Amygdala (tissue), 56 donors: ENCODE measurements at regions not wholly inside any gene's neighbourhood (a gene's known extent, or its start where the extent isn't known, plus 50 kb on each side); places are given as distances from the start of the nearest gene placed in this dataset.
"Not testable (repeated sequence)": the region's sequence is repeated elsewhere in the genome, so short reads cannot be mapped to it uniquely, and the experiment has no call there.

Experiments
- DNase-seq, 56 donors: peaks; one replicate each; lab custom pipeline; 2025; lab: John Stamatoyannopoulos, UW

DNA sequence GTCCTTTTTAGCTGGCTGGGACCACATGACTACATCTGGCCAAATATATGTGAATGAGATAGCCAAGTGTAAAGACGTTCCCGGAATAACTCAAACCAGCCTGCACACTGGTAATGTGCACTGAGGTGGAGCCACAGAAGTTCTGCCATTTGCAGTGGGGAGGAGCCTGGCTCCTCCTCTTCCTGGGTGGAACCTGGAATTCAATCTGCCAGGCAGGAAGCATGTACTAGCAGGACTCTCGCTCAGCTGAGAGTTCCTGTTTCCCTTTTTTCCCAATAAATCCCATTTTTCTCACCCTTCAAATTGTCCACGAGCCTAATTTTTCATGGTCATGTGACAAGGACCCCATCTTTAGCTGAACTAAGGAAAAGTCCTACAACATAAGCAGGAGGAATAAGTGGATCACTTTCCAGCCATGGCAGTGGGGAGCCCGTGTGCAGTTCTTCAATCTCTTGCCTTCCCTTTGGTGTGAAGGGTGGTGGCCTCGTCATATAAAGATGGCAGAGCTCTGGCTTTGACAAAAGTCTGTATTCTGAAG is 183.2 kb downstream of the UXS1 start:
- no peak for DNase-seq

DNA sequence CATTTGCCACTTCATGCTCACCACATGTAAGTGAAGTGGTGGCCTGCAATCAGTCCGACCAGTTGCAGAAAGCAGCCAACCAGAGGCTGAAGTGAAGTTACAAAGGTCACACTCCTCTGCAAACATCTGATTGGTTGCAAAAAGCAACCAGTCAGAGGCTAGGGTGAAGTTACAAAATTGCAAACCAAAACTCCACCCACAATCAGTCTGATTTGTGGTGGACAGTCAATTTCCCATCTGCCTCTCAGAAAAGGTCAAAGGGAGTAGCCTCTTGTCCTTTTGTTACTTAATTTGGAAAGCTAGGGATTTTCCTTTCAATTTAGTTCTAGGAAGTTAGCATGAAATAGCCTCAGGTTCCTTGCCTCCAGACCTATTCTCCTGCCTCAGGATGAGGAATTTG is 185.0 kb downstream of the UXS1 start:
- no peak for DNase-seq

DNA sequence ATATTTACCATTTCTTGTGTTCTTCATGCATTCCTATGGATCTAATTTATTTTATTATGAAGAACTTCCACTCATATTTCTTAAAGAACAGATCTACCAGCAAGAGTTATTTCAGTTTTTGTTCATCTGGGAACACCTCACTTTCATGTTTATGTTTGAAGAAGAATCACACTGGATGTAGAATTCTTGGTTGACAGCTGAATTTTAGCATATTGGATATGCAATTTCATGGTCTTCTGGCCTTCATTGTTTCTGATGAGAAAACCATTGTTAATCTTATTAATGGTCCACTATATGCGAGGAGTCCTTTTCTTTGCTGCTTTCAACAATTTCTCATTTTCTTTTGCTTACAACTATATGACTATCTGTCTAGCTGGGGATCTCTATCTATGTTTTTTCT is 189.2 kb downstream of the UXS1 start:
- no peak for DNase-seq

DNA sequence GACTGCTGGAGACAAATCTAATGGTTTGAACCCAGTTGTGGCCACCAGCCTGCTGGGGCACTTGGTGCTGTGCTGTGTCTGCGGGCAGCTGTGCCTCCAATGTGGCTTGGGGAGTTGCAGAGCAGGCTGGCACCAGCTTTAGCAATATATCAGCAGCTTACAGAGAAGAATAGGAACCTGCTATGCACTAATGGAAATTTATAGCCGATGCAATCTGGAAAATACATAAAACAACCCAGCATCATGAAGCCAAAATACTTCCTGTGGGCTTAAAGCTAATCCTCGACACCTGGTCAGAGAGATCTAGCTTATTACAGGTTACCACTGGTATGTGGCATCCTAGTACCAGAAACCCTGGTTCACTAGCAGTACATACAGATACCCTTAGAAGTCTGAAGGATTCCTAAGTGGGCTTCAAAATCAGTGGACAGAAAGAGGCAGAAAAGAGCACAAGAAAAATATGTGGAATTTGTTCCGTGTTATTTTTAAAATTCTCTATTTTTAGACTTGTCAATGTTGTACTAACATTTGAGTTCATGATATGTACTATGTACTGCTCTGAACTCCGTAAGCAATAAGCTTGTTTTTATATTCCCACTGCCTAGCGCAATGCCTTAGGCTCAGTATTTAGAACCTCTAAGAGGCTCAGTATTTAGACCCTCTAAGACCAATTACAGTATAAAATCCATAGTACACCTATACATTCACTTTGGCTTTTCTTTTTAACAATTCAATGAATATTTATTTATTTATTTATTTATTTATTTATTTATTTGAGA is 194.7 kb downstream of the UXS1 start:
- DNase-seq, result no peak

DNA sequence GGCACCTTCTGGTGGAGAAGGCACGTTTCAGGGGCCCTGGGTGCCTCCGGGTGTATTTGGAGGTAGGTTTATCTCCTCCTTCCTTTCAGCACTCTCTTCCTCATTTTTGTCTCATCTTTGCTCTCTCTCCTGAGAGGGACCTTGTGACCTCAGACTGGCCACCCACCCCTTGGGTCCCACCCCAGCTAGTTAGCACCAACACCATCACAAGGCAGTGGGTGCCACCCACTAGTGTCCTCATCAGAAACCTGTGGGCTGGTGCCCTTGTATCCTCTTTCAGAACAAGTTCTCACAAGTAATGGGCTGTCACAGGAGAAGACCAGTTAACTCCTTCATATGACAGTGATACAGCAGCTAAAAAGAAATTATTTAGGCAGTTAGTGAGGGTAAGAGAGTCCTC is 196.4 kb downstream of the UXS1 start:
- DNase-seq, result no peak

DNA sequence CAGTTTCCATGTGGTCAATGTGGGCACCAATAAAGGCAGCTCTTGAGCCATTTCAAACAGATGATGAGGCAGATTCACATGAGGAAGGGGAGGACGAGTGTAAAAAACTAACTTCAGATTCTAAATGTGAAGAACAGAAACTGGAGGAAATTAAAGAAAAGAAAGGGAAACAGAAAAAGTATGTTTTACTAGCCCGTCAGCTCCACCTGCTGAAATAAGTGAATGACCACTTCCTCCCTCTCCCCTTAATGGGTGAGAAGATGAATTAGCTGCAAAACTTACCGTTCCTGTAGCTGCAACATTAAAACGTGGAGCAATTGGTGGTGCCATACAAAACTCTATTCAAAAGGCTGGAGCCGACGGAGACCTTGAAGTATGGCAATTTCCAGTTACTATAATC is 203.5 kb downstream of the UXS1 start:
- no peak for DNase-seq

DNA sequence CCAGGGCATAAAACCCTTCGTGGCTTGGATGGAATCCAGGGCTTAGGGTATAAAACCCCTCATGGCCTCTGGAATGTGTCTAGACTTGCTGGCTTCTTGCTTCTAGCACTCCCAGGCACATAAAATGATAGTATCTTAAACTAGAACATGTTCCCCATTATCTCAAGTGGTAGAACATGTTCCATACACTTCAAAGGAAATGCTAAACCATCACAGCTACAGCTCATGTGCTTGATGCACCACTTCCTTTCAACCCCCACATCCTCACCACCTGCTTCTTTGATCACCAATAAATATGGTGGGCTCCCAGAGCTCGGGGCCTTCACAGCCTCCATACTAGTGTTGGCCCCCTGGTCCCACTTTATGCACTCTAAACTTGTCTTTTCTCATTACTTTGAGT is 204.3 kb downstream of the UXS1 start:
- not testable (repeated sequence) for DNase-seq

DNA sequence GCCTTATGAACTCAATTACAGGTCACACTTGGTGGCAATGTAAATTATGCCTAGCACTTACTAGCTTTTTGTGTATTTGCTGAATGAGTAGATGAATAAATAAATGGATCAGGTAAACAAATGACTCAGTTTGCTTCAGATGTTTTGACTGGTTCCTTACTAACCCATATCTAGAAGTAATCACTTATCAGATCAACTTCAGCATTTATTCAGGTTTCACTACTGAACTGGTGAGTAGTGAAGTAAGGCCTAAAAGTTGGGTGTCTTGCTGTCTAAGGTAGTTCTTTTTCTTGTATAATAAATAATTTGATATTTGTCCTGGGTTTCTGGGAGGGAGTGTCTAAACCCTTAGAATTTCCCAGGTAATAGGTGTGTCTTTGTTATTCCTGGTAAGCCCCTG is 205.0 kb downstream of the UXS1 start:
- no peak for DNase-seq

DNA sequence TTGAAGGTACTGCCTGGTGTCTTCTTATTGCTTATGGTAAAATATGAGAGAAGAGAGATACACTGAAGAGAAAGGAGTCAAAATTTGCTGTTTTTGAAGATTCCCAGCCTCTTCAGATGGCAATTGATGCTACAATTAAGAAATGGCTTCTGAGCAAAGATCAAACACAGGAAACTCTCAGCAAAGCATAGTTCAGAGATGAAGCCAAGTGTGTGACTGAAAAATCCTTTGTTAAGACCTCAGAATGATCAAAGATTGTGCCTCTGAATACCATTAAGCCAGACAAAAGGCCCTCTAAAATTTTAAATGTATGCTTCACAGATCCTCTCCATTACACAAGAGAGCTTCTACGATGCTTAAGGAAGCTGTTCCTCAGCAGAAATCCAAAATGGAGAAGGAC is 216.3 kb downstream of the UXS1 start:
- DNase-seq, result no peak

DNA sequence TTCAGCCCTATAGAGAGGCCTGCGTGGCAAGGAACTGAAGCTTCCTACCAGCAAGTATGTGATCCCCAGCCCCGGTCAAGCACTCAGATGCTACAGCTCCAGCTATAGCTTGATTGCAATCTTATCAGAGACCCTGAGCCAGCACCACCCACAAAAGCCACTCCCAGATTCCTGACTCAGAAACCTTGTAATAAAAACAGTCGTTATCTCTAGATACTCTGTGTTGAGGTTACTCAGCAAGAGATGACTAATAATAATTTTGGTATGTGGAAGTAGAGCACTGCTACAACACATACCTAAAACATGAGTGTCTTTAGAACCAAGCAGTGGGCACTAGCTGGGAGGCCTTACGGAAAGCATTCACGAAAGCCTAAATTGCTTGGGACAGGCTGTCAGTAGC is 216.9 kb downstream of the UXS1 start:
- no peak for DNase-seq

DNA sequence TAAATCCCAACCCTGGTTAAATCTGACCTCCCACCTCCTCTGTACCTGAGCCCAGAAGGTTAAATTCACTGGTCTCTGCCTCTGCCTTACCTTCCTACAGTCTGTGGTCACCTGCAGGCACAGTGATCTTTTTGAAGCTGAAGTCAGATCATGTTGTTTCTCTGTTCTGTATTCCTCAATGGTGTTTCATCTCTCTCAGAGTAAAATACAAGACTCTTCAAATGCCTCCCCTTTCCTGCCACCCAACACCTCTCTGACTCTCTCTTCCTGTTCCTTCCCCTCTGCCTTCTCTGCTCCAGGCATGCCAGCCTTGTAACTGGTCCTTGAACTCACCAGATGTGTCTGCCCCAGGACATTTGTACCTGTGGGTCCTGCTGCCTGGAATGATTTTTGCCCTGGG is 219.3 kb downstream of the UXS1 start:
- DNase-seq, result no peak

DNA sequence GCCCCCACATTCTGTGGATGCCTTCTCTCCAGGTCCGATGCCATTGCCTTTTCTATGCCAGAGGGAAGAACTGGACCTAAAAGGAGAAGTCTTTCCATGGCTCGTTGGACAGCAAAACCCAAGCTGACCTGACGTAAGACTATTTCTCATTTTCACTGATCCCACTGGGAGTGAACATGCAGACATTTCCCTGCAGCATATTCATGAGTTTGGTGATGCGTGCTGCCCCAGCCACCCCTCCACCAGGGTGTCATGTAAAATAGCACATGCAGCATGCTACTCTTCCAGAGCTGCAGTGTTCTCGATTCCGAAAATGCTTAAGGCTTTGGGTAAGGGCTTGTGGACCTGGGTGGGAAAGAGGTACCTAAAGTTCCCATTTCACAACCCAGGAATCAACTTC is 221.2 kb downstream of the UXS1 start:
- no peak for DNase-seq

DNA sequence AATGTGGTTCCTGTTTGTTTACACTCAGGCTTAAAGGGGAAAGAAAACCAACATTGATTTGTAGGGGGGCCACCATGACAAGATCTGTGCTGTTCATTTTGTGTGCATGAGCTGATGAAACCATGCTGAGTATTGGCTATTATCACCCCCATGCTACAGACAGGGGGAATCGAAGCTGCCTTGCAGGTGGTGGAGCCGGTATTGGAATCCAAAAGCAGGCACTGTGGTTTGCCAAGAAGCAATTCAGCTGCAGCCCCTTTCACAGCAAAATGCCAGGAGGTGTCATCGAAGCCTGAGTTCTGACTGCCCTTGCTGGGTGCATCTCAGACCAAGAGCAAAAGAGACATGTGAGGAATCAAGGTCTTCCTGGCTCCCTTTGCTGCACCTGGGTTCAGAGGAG is 221.9 kb downstream of the UXS1 start:
- DNase-seq, result no peak

DNA sequence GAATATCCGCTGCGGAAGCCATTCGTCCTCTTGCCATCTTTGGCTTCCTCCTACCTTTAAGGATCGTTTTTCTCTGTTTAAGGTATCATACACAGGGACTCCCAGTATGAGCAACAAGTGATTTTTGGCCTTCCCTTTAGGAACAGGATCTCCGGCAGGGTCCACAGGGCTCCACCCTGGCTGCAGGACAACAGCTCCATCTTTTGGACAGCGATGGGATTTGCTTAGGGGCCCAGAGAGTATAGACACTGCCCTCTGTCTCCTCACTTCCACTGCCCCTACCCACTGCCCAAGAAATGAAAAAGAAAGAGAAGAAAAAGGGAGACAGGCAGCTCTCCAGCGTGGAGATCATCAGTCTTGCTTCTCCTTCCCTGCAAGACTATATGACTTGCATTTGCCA is 224.5 kb downstream of the UXS1 start:
- no peak for DNase-seq

DNA sequence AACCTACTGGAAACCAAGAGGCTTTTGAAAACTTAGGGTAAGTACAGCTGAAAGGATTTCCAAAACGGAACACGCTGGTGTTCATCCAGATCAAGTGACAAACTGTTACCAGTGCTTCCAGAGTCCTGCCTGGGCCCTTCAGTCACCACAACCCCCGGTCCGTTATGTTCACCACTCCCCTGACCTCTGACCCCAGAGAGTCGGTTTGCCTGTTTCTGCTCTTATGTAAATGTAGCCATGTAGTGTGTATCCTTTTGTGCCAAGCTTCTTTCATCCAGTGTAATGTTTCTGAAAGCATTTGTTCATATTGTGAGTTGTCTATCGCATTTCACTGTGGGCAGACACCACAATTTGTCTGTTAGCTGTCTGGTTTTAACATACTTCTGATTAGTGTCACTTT is 217.5 kb downstream of the NCK2 start:
- DNase-seq, result no peak

DNA sequence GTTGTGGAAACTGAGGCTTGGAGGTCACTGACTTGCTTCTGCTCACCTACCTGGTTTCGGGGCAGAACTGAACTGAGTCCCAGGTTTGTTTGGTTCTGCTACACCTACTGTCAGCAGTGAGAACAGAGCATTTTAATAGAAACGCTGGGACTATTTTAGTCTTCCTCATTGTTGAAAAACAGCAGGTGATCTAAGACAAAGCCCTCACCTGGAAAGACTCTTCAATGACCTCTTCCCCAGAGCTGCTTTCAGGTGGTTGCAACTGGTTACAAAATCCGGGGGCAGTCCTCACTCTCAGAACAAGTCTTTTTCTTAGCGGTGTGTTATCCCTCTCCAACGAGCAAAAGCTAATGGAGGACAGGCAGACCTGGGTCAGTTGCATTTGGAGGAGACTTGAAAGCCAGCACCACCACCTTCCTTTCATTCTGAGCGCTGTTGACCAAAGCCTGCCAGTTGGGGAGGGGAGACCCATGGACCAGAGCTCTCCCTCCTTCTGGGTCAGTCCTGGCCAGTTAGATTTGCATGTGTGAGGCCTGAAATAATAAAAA is 217.0 kb downstream of the NCK2 start:
- DNase-seq, result no peak

DNA sequence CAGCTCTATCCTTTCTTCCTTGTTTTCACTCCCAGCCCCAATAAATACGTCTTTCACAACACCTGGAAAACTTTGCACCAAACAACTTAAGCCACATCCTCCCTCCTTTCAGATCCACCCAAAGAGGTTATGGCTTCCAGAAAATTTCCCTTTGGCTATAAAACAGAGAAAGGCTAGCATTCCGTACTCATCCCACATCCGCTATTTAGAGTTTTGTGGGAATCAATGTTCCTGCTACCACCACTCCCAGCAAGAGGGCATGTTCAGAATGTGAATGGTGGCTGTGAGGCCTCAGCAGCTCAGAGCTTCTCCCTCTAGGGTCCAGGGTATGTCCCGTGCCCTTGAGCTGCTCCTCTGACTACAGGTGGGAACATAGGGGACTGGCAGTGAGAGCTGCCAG is 214.6 kb downstream of the NCK2 start:
- DNase-seq, result no peak

DNA sequence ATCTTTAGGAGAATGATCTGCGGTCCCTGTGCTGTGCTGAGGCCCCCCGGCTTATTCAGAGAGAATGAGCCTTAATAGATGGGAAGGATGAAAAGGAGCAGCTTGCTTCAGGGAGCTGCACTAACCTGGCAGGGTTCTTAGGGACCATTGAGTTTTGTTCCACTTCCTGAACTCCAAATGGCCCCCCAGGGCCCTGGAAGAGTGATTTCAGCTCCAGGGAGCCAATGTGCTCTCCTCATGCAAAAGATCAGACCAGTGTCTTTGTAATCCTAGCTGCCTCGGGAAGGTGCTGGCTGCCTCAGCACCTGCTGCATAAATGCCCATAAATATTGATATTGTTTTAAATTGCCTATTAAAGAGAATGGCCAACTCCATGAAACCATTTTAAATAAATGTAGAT is 210.2 kb downstream of the NCK2 start:
- no peak for DNase-seq

DNA sequence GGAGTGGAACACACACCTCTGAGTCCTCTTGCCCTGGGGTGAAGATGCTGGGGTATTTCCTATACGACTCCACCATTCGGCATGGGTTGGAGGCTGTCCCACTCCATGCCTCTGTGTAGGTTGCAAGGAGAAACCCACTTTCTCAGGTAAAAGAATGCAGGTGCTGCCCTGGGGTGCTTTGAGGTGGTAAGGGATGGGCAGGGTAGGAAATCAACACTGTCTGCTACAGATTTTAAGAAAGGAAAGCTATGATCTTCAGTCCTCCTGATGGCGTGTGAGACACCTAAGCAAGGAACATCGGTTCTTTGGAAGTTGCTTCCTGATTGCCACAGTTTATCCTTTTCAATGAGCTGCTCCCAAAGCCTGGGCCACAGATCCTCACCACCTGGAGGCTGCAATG is 209.2 kb downstream of the NCK2 start:
- no peak for DNase-seq

DNA sequence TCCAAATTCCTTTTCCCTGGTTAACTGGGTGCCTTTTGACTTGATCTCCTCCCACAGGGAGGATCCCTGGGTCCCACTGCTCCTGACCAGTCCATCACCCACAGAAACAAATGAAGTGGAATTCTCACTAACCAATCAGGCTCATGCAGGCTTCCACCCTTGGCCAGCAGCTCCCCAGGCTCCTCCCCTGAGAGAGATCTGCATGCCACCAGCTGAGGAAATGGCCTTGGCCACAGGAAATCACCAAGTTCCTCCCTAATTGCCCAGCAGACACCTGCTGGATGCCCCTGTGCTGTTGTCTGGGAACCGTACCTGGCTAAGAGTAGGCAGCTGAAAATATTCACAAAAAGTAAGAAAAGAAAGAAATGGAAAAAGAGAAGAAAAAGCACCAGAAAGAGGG is 207.4 kb downstream of the NCK2 start:
- DNase-seq, result no peak

DNA sequence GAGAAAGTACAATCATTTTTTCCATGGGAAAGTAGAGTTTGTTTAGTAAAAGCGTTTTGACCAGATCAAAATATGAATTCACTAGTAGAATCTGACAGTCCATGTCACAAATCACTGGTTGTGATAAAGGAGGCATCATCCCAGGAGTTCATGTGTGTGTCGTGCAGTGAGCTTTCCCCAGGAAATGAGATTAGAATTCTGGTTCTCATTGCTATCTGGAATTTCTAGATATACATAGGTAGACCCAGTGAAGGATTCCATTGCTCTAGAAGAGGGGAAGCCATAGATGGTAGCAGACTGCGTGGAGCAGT is 206.6 kb downstream of the NCK2 start:
- DNase-seq, result no peak

DNA sequence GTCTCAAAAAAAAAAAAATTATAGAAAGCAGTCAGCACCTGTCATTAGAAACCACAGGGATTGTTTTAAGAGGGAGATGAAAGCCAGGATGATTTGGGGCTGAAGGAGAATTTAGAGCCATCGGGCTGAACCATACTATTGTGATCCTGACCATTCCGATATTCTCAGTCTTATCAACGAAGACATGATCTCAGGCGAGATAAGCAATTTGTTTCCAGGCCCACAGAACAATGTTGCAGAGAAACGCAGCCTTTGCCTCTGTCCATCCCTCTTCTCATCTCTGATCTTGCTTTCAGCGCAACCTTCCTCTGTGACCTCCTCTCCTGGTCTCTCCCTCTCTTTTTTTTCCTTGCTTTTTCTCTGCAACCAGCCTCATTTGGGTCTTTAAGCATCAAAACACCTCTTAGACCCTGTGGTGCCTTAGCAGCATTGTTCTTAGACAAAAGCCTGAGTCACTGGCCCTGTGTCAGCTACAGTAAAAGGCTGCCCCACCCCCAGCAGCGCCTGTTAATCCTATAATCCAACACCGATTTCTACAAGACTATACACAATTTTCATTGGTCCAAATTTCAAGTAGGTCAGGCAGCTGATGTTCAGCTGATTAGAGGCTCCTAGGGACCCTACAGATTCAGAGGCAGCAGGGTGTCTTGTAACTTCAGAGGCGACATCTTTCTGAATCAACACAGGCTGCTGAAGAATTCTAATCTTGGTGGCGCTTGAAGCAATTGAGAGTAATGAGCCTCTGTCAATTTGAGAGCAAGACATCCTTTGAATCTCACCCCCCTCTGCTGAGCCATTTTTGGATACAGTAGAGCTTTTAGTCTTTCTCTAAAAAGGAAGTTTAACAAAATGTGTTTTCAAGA is 206.0 kb downstream of the NCK2 start:
- no peak for DNase-seq
